AG09309 (cell line): ENCODE measurements at regions not wholly inside any gene's neighbourhood (a gene's known extent, or its start where the extent isn't known, plus 50 kb on each side); places are given as distances from the start of the nearest gene placed in this dataset.

Experiments used
- DNase-seq: peaks from one replicate; pipeline ENCODE4 v3.0.0-alpha.2; 2010; ENCODE audit warnings: low read depth
- H3K4me3 ChIP-seq: 2 replicates; pipeline ENCODE4 v1.5.1; 2011; ENCODE audit warnings: mild to moderate bottlenecking, low read depth, low read length, moderate library complexity; ENCODE audit not compliant: control insufficient read depth
- TF ChIP-seq, protein P1 (sequence below): IDR thresholded peaks from 2 replicates; pipeline ENCODE4 v1.5.1; 2011; ENCODE audit warnings: mild to moderate bottlenecking, low read depth, low read length, inconsistent platforms; ENCODE audit not compliant: insufficient read depth, control insufficient read depth; ENCODE audit errors: missing control alignments

DNA sequence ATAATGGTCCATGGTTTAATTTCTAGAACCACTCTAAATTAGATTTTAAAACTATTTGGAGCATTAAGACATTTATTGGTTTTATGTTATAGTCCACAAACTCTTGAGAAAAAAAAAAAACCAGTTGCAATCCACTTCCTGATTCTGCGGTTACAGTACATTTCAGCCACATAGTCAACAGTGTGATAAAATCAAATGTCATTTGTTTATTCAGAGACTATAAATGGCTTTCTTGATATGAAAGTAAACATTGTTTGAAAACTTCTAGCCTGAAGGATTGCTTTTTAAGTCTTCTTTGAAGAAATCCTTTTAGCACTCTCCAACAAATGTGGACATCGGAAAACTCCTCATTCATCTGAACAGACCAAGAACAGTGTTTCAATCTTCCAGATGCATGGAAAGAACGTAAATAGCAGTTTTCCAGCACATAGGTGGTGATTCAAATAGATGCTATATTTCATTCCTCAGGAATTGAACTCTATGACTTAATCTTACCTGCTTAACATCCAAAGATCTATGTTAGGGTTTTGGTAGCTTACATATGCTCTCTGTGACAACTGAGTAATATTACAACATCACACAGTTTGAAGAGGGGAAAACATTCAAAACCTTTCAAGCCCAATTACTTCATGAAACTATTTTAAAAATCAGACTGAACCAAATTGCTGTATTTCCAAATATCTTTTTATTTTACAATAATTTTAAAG is 87.8 kb upstream of the UBE2E2 start:
- no peak for DNase-seq
- no peak overlapping the region for H3K4me3 ChIP-seq
- TF ChIP-seq, protein P1, sequence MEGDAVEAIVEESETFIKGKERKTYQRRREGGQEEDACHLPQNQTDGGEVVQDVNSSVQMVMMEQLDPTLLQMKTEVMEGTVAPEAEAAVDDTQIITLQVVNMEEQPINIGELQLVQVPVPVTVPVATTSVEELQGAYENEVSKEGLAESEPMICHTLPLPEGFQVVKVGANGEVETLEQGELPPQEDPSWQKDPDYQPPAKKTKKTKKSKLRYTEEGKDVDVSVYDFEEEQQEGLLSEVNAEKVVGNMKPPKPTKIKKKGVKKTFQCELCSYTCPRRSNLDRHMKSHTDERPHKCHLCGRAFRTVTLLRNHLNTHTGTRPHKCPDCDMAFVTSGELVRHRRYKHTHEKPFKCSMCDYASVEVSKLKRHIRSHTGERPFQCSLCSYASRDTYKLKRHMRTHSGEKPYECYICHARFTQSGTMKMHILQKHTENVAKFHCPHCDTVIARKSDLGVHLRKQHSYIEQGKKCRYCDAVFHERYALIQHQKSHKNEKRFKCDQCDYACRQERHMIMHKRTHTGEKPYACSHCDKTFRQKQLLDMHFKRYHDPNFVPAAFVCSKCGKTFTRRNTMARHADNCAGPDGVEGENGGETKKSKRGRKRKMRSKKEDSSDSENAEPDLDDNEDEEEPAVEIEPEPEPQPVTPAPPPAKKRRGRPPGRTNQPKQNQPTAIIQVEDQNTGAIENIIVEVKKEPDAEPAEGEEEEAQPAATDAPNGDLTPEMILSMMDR, result no peak

DNA sequence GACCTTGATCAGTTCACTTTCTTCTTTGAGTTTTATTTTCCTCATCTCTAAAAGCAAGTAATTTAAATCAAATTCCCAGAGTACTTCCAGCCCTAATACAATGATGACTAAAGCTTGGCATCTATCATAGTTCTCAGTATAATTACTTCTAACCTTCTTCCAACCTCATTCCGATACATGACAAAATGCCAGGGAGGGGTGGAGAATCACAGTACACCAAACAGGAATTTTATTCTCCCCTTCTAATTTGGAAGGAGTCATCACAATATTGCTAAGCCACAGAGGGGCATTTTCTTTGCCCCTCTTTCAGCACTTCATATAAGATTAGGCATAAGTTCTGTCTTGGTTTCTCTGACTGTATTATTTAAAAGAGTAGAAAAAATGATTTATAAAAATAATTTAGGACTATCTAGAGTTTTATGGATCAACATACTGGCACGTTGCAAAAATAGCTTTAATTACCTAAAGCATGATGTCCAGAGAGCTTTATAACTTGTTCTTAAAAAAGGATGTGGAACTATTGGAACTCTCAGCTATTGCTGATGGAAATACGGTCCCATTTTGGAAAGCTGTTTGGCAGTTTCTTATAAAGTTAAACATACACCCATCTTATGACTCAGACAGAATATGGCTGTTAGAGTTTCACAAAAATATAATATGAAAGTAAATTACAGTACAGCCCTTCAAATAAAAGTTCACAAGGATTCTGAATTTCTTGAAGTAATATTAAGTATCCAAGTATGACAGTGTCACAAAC is 86.9 kb upstream of the UBE2E2 start:
- no peak for DNase-seq
- H3K4me3 ChIP-seq, result no peak overlapping the region
- TF ChIP-seq, protein P1, result no peak

GRCh38 chr3:23117856-23118255 is 85.3 kb upstream of the UBE2E2 start:
- no peak overlapping the region for H3K4me3 ChIP-seq
- TF ChIP-seq, protein P1, result no peak
- no peak for DNase-seq

DNA sequence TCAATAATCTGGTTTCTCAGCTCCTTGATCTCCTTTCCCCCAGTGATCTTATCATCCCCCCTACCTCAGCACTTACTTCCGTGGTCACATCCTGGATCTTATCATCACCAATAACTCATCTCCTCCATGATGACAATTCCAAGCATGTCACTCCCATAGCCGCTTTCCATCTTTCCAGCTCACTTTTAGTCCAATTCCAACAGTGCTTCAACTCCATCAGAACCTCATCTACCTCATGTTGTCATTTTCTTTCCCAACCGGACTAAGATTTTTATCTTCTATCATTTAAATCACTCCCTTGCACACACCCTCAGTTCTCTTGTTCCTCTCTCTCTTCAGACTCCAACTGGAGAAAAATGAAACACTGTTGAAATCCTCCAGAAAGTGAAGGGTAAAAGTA is 75.9 kb upstream of the UBE2E2 start:
- no peak for DNase-seq
- TF ChIP-seq, protein P1, result no peak
- H3K4me3 ChIP-seq, result no peak overlapping the region

DNA sequence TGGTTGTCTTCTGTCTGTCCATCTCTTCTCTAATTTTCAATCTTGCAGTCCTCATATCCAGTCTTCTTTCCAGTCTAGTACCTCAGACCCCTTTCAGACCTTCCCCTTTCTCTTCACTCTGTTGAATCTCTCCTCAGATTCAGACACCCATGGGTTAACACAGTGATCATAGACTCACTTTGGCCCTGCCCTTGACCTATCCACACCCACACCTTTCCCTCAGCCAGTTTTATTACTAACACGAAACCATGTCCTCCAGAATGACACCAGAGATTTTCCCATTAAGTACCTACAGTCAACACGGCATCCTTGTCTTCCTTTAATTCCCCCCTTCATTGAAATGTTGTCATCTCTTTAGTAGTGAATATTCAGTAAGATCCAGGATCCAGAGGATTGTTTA is 74.5 kb upstream of the UBE2E2 start:
- DNase-seq, result no peak
- H3K4me3 ChIP-seq, result no peak overlapping the region

DNA sequence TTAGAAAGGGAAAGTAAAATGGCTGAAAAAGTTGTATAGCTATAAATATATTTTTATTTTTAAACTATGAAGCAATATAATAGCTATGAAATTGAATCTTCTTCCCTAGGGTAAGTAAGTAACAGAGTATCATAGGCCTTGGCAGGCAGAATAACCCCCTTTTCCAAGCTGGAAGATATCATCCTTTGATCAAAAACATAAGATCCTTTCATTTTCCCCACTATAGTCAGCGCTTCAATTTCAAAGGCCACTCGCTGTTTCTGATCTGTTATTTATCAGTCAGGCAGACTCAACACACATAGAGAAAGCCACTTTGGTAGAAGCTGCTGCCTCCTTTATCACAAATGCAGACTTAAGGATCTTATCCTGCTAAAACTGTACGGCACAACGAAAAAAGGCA is 74.0 kb upstream of the UBE2E2 start:
- DNase-seq, result no peak
- H3K4me3 ChIP-seq, result no peak overlapping the region
- TF ChIP-seq, protein P1, result no peak

More for the DNA sequence above, 74.5 kb upstream of the UBE2E2 start:
- TF ChIP-seq, protein P1, result no peak
